HEK293T (cell line): ENCODE measurements at regions not wholly inside any gene's neighbourhood (a gene's known extent, or its start where the extent isn't known, plus 50 kb on each side); places are given as distances from the start of the nearest gene placed in this dataset.

Source experiments
- CTCF ChIA-PET: fragments of 350-600 bp; formaldehyde crosslinking; extraction: SDS; loops from one replicate; lab custom pipeline; 2021; ENCODE audit warnings: antibody characterized with exemption, inconsistent platforms; lab: Yijun Ruan, JAX
- POLR2A ChIA-PET: fragments of 350-600 bp; formaldehyde crosslinking; extraction: SDS; loops from one replicate; lab custom pipeline; 2020; ENCODE audit warnings: antibody characterized with exemption, inconsistent platforms; lab: Yijun Ruan, JAX
- DNase-seq: peaks from one replicate; pipeline ENCODE4 v3.0.0; 2012; ENCODE audit warnings: mixed read lengths; ENCODE audit errors: extremely low spot score
- ARNT ChIP-seq: fragments of 450-650 bp; IDR thresholded peaks from 2 replicates; pipeline ENCODE4 v1.6.1; 2017; ENCODE audit warnings: mild to moderate bottlenecking
- BHLHE40 ChIP-seq: fragments of 450-650 bp; IDR thresholded peaks from 2 replicates; pipeline ENCODE4 v1.6.1; 2016; ENCODE audit warnings: mild to moderate bottlenecking, moderate library complexity, borderline replicate concordance
- CTBP1 ChIP-seq: fragments of 450-650 bp; IDR thresholded peaks from 2 replicates; pipeline ENCODE4 v1.6.1; 2016; ENCODE audit warnings: borderline replicate concordance
- ELF4 ChIP-seq: fragments of 450-650 bp; IDR thresholded peaks from 2 replicates; pipeline ENCODE4 v1.6.1; 2017; ENCODE audit warnings: antibody characterized with exemption
- FOXA1 ChIP-seq: fragments of 450-650 bp; IDR thresholded peaks from 2 replicates; pipeline ENCODE4 v1.6.1; 2016; ENCODE audit warnings: mild to moderate bottlenecking
- FOXK2 ChIP-seq: fragments of 450-650 bp; IDR thresholded peaks from 2 replicates; pipeline ENCODE4 v1.6.1; 2016; ENCODE audit warnings: mild to moderate bottlenecking
- FOXM1 ChIP-seq: fragments of 450-650 bp; IDR thresholded peaks from 2 replicates; pipeline ENCODE4 v1.6.1; 2017; ENCODE audit warnings: mild to moderate bottlenecking, borderline replicate concordance
- HDGF ChIP-seq: fragments of 450-650 bp; IDR thresholded peaks from 2 replicates; pipeline ENCODE4 v1.6.1; 2017; ENCODE audit warnings: antibody characterized with exemption, borderline replicate concordance
- L3MBTL2 ChIP-seq: fragments of 450-650 bp; conservative IDR thresholded peaks from 2 replicates; pipeline ENCODE4 v1.6.1; 2016; ENCODE audit warnings: mild to moderate bottlenecking
- LEF1 ChIP-seq: fragments of 450-650 bp; IDR thresholded peaks from 2 replicates; pipeline ENCODE4 v1.6.1; 2017; ENCODE audit warnings: mild to moderate bottlenecking, borderline replicate concordance
- NFRKB ChIP-seq: fragments of 450-650 bp; IDR thresholded peaks from 2 replicates; pipeline ENCODE4 v1.6.1; 2016; ENCODE audit warnings: mild to moderate bottlenecking, moderate library complexity
- PKNOX1 ChIP-seq: fragments of 450-650 bp; IDR thresholded peaks from 2 replicates; pipeline ENCODE4 v1.6.1; 2016
- SP1 ChIP-seq: fragments of 450-650 bp; IDR thresholded peaks from 2 replicates; pipeline ENCODE4 v1.6.1; 2017
- SUZ12 ChIP-seq: fragments of 450-650 bp; IDR thresholded peaks from 2 replicates; pipeline ENCODE4 v1.6.1; 2016; ENCODE audit warnings: mild to moderate bottlenecking
- TARDBP ChIP-seq: fragments of 450-650 bp; IDR thresholded peaks from 2 replicates; pipeline ENCODE4 v1.6.1; 2016
- ZNF384 ChIP-seq: fragments of 450-650 bp; IDR thresholded peaks from 2 replicates; pipeline ENCODE4 v1.6.1; 2016

GRCh38 chr5:174623433-174624019 is 100.9 kb upstream of the MSX2 start:
- POLR2A ChIA-PET, result no interaction called here

DNA sequence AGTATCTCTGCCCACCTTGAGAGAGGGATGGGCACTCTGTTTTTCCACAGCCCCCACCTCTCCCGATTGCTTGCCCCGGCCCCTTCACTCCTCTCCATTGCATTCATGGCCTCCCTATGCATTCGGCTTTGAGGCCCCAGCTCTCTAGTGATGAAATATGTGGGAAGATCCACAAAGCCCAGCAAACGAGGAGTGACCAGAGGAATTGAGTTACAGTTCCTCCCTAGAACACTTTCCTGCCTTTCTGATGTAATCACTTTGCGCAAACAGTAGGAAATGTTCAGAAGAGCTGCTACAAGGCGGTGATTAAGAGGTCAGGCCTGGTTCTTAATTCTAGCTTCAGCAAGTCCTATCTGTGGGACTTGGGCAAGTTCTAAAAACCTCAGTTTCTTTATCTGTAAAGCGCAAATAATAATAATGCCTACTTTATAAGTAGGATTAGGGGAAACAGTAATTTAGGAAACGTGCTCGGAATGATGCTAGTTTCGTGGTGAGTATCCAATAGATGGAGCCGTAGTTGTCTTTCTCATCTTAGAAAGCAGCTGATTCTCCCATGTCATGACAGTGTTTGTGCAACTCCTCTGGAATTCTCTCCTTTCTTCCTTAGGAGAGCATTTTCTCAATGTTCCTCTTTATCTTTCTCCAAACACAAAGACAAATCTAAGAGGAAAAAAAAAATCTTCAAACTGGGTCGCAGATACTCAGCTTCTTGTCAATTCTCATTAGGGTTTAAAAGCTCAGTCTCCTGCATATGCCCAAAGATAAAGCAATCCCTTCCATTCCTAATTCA is 99.5 kb upstream of the MSX2 start:
- POLR2A ChIA-PET, result interaction anchor here (1.6 kb wide), 1 partner anchor 13 kb away, joined by 6 read pairs; no protein-coding TSS in a partner anchor
- no peak for TF ChIP-seq NFRKB
- TF ChIP-seq ELF4, result no peak
- no peak for TF ChIP-seq TARDBP
- no peak for TF ChIP-seq FOXA1
- TF ChIP-seq FOXK2, result no peak
- no peak for TF ChIP-seq HDGF
- TF ChIP-seq SUZ12, result no peak
- TF ChIP-seq FOXM1, result no peak
- TF ChIP-seq ZNF384, result no peak
- TF ChIP-seq BHLHE40, result no peak
- DNase-seq, result no peak
- CTCF ChIA-PET, result interaction anchor here (0.7 to 2.2 kb wide), 4 partner anchors 10 to 206 kb away, joined by 3 to 6 read pairs (median 5); no protein-coding TSS in a partner anchor

More at GRCh38 chr5:174623433-174624019, 100.9 kb upstream of the MSX2 start:
- CTCF ChIA-PET, result no interaction called here
- TF ChIP-seq NFRKB (no peak), CTBP1 (no peak), FOXM1 (no peak)
- no peak for DNase-seq

DNA sequence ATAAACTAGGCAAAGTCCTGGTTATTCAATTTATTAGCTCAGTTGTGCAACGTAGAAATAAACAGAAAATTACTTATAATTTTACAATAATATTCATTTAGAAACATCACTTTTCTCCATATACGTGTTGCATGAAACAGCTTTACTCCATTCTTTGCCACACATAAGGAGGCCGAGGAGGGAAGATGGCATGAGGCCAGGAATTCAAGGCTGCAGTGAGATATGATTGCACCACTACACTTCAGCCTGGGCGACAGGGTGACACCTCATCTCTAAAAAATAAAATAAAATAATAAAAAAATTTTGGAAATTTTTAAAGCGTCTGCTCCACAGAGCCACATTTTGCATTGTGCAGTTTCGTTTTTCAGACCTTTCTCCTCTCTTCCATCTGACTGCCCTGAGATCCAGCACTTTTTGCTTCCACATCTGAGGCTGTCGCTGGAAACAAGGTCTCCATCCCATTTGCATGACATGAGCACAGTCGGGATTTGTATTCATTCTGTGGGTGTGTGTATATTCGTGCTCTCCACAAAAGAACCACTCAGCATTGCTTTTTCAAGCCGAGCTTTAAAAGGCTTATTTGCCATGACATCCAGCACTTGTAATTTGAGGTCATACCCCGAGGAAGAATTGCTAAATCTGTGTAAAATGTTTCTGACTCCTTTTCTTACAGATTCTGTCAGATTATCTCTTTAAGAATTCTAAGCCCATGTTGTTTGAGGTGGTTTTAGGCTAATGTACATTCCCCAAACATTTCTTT is 98.6 kb upstream of the MSX2 start:
- CTCF ChIA-PET, result interaction anchor here (0.7 to 2.2 kb wide), 5 partner anchors 11 to 206 kb away, joined by 3 to 6 read pairs (median 5); no protein-coding TSS in a partner anchor

DNA sequence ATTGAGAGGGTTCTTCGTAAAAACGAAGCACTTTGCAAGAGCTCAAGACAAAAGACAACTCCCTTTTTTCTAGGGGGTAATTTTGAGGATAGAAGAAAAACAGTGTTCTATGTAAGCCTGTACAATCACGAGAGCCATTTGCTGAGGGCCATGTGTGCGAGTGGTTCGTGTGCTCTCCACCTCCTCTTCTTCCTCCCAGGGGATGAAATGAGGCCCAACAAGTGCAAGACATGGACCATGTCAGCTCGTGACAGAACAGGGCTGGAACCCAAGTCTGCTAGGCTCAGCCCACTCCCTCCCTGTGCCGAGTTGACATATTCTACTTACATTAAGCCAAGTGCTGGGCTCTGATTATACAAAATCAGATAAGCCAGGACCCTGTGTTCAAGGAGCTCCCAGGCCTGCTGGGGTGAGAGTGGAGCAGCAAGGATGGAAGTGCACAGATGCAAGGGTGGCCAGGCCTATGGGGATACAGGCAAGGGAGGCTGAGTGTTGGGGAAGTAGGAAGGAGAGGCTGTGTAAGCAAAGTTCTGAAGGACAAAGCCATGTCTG is 97.9 kb upstream of the MSX2 start:
- ChIA-PET CTCF (interaction anchor here (1.2 to 2.2 kb wide), 3 partner anchors 20 to 207 kb away, joined by 3 to 6 read pairs (median 5); no protein-coding TSS in a partner anchor), POLR2A (interaction anchor here (0.7 to 1.6 kb wide), 2 partner anchors 12 to 37 kb away, joined by 3 to 6 read pairs; no protein-coding TSS in a partner anchor)
- TF ChIP-seq FOXK2, result no peak
- TF ChIP-seq ZNF384, result no peak
- no peak for TF ChIP-seq FOXM1
- no peak for TF ChIP-seq TARDBP
- no peak for TF ChIP-seq NFRKB
- DNase-seq, result no peak

More for the DNA sequence above, 98.6 kb upstream of the MSX2 start:
- no peak for TF ChIP-seq LEF1
- no peak for TF ChIP-seq SUZ12
- TF ChIP-seq CTBP1, result no peak
- TF ChIP-seq L3MBTL2, result no peak
- no peak for TF ChIP-seq FOXA1
- no peak for TF ChIP-seq NFRKB
- no peak for TF ChIP-seq HDGF
- no peak for TF ChIP-seq TARDBP
- TF ChIP-seq BHLHE40, result no peak
- TF ChIP-seq ZNF384, result no peak
- no peak for TF ChIP-seq PKNOX1
- TF ChIP-seq ELF4, result no peak
- TF ChIP-seq ARNT, result no peak
- no peak for DNase-seq
- POLR2A ChIA-PET, result interaction anchor here (0.7 to 1.6 kb wide), 2 partner anchors 12 to 36 kb away, joined by 3 to 6 read pairs; no protein-coding TSS in a partner anchor

- TF ChIP-seq TARDBP (no peak), NFRKB (no peak), SP1 (no peak), HDGF (no peak), FOXA1 (no peak), FOXK2 (no peak), ELF4 (no peak), ZNF384 (no peak), ARNT (no peak)
- no peak for DNase-seq
- ChIA-PET CTCF (no interaction called here), POLR2A (interaction anchor here (0.5 kb wide), 1 partner anchor 22 kb away, joined by 3 read pairs; no protein-coding TSS in a partner anchor)
Measured at GRCh38 chr5:174636094-174636493, 88.3 kb upstream of the MSX2 start.

- no peak for TF ChIP-seq HDGF
- TF ChIP-seq BHLHE40, result no peak
- TF ChIP-seq SP1, result no peak
- TF ChIP-seq FOXM1, result no peak
- no peak for TF ChIP-seq SUZ12
- no peak for TF ChIP-seq CTBP1
- TF ChIP-seq FOXA1, result no peak
- TF ChIP-seq FOXK2, result no peak
- TF ChIP-seq ELF4, result no peak
- no peak for TF ChIP-seq ARNT
- CTCF ChIA-PET, result no interaction called here
- POLR2A ChIA-PET, result no interaction called here
- DNase-seq, result no peak
Measured at GRCh38 chr5:174642816-174643405, 81.5 kb upstream of the MSX2 start.
